GM23248 (cell line): ENCODE measurements at regions not wholly inside any gene's neighbourhood (a gene's known extent, or its start where the extent isn't known, plus 50 kb on each side); places are given as distances from the start of the nearest gene placed in this dataset.
"Not testable (repeated sequence)": the region's sequence is repeated elsewhere in the genome, so short reads cannot be mapped to it uniquely, and the experiment has no call there.

ENCODE experiments used
- DNase-seq: peaks from one replicate; pipeline ENCODE4 v3.0.0-alpha.2; 2015
- H2AFZ ChIP-seq: fragments of 200-600 bp; sonication (generic); 2 replicates; pipeline ENCODE4 v1.6.1; 2016; ENCODE audit warnings: antibody characterized with exemption
- H3F3A ChIP-seq: fragments of 200-600 bp; sonication (generic); 2 replicates; pipeline ENCODE4 v1.6.1; 2016; ENCODE audit warnings: mild to moderate bottlenecking, antibody characterized with exemption, mixed run types; ENCODE audit not compliant: insufficient read depth
- H3K27ac ChIP-seq: fragments of 200-600 bp; sonication (generic); 2 replicates; pipeline ENCODE4 v1.5.1; 2016; ENCODE audit warnings: mild to moderate bottlenecking
- H3K27me3 ChIP-seq: fragments of 200-600 bp; sonication (generic); replicated peaks from 2 replicates; pipeline ENCODE4 v1.6.1; 2016; ENCODE audit warnings: mild to moderate bottlenecking; ENCODE audit not compliant: insufficient read depth
- H3K36me3 ChIP-seq: fragments of 200-600 bp; sonication (generic); 2 replicates; pipeline ENCODE4 v1.6.1; 2016; ENCODE audit warnings: low read depth, mild to moderate bottlenecking
- H3K4me1 ChIP-seq: fragments of 200-600 bp; sonication (generic); 2 replicates; pipeline ENCODE4 v1.6.1; 2016; ENCODE audit warnings: mild to moderate bottlenecking; ENCODE audit not compliant: insufficient read depth
- H3K4me2 ChIP-seq: fragments of 200-600 bp; sonication (generic); one replicate; pipeline ENCODE4 v1.6.1; 2016; ENCODE audit warnings: mild to moderate bottlenecking; ENCODE audit not compliant: unreplicated experiment
- H3K4me3 ChIP-seq: fragments of 200-600 bp; sonication (generic); 2 replicates; pipeline ENCODE4 v1.5.1; 2016; ENCODE audit warnings: mild to moderate bottlenecking
- H3K79me2 ChIP-seq: fragments of 200-600 bp; sonication (generic); 2 replicates; pipeline ENCODE4 v1.6.1; 2016; ENCODE audit warnings: mild to moderate bottlenecking; ENCODE audit not compliant: insufficient read depth
- H3K9ac ChIP-seq: fragments of 200-600 bp; sonication (generic); 2 replicates; pipeline ENCODE4 v1.6.1; 2016; ENCODE audit warnings: mild to moderate bottlenecking
- H3K9me2 ChIP-seq: fragments of 200-600 bp; sonication (generic); 2 replicates; pipeline ENCODE4 v1.6.1; 2016; ENCODE audit warnings: mixed run types, mild to moderate bottlenecking, moderate library complexity; ENCODE audit not compliant: insufficient read depth
- H3K9me3 ChIP-seq: fragments of 200-600 bp; sonication (generic); one replicate; pipeline ENCODE4 v1.6.1; 2017; ENCODE audit warnings: low read depth
- H4K20me1 ChIP-seq: fragments of 200-600 bp; sonication (generic); 2 replicates; pipeline ENCODE4 v1.6.0; 2016; ENCODE audit not compliant: insufficient read depth
- EZH2 ChIP-seq: fragments of 200-600 bp; sonication (generic); IDR thresholded peaks from 2 replicates; pipeline ENCODE4 v1.6.1; 2018; ENCODE audit warnings: antibody characterized with exemption, mild to moderate bottlenecking; ENCODE audit not compliant: insufficient read depth, poor library complexity, severe bottlenecking
- EZH2phosphoT487 ChIP-seq: fragments of 200-600 bp; sonication (generic); IDR thresholded peaks from 2 replicates; pipeline ENCODE4 v1.6.1; 2018; ENCODE audit warnings: antibody characterized with exemption, moderate library complexity, mild to moderate bottlenecking, low read depth; ENCODE audit not compliant: insufficient read depth
- WGBS, 2 experiments: methylation state at CpG; one replicate each; pipeline ENCODE4 v1.1.6; 2015 to 2017; ENCODE audit warnings: low lambda C conversion rate in 2 of 2, low coverage in 1 of 2; ENCODE audit errors: missing lambda C conversion rate in 2 of 2; 5-methylcytosine and 5-hydroxymethylcytosine counted together
- in situ Hi-C: fragments of 300-500 bp; cut with MboI; formaldehyde crosslinking; loops from 2 replicates; pipeline ENCODE4 v1.15.0; 2020

DNA sequence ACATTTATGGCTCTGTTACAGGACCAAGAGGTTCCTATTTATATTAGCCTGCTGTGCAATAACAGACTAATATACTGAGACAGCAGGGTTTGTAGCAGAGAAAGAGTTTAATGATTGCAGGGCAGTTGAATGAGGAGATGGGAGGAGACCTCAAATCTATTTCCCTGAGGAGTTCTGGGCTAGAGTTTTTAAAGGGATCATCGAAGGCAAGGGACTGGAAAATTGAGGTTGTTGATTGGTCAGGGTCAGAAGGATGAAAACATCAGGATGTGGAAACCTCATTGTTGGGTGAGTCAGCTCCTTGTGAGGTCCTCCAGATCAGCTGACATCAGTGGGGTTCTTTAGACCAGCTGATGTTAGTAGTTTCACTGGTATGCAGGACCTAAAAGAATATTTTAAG is 60.6 kb upstream of the GOLGA8B start:
- 9 to 20% methylated on average over 1 of the region's 1 CpG for WGBS, 2 experiments
- H3K27ac ChIP-seq, result peak overlapping the region; percentile 57

DNA sequence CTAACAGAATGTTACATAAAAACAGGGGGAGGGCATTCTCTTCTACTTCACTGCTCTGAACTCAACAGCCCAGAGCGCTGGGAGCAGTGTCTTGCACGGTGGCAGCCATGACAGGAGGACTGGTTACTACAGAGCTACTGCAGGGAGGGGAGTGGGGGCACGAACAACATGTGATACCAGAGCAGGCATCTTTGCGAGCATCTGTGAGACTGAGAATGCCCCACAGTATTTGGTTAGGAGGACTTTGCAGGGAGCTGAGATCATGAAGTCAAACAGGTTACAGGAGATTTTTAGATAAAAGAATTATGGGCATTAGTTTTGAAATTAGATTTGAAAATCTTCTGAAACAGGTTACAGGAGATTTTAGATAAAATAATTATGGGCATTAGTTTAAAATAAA is 58.8 kb upstream of the GOLGA8B start:
- Histone ChIP-seq H3K4me1 (peaks cover 12% of the 10 kb centered on the region), H2AFZ (no peak overlapping the region), H3K9me2 (no peaks in the 10 kb centered on the region), H3K79me2 (no peaks in the 10 kb centered on the region), H3K4me2 (no peak overlapping the region), H3K4me3 (no peak overlapping the region), H3K36me3 (no peaks in the 10 kb centered on the region), H3K27ac (no peak overlapping the region), H3K9ac (no peak overlapping the region), H3F3A (peaks cover 9% of the 10 kb centered on the region), H4K20me1 (no peaks in the 10 kb centered on the region), H3K27me3 (no peaks in the 10 kb centered on the region), H3K9me3 (no peaks in the 10 kb centered on the region)
- 63 to 68% methylated on average over 4 of the region's 4 CpGs for WGBS, 2 experiments
- in situ Hi-C loops, result no loop called here
- TF ChIP-seq EZH2 (no peak), EZH2phosphoT487 (no peak)
- no peak for DNase-seq

More for the DNA sequence above, 60.6 kb upstream of the GOLGA8B start:
- no peaks in the 10 kb centered on the region for H4K20me1 ChIP-seq
- TF ChIP-seq EZH2phosphoT487, result no peak
- no peak for TF ChIP-seq EZH2
- no peaks in the 10 kb centered on the region for H3K36me3 ChIP-seq
- no peaks in the 10 kb centered on the region for H3K9me3 ChIP-seq
- H3K27me3 ChIP-seq, result no peaks in the 10 kb centered on the region
- peak; percentile 88 for DNase-seq
- H3K4me1 ChIP-seq, result peaks cover 12% of the 10 kb centered on the region
- H3K79me2 ChIP-seq, result no peaks in the 10 kb centered on the region
- no peaks in the 10 kb centered on the region for H3K9me2 ChIP-seq
- H2AFZ ChIP-seq, result peak overlapping the region; percentile 35; the same call in 1 of the 2 replicates
- H3K4me2 ChIP-seq, result no peak overlapping the region
- H3F3A ChIP-seq, result peaks cover 9% of the 10 kb centered on the region
- in situ Hi-C loops, result no loop called here
- H3K9ac ChIP-seq, result no peak overlapping the region
- no peak overlapping the region for H3K4me3 ChIP-seq

DNA sequence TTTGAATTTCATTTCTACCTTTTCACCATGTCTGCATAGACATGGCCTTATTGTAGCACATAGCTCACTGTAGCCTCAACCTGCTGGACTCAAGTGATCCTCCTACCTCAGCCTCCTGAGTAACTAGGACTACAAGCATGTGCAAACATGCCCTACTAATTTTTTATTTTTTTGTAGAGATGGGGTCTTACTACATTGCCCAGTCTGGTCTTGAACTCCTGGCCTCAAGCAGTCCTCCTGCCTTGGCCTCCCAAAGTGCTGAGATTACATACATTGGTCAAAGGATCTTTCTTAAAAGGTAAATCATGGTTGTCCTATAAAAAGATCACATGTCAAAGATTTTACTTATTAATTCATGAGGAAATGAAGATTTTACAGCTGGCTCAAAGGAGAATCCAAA is 57.2 kb upstream of the GOLGA8B start:
- no peak for DNase-seq
- Histone ChIP-seq H3K4me3 (no peak overlapping the region), H3K27me3 (no peaks in the 10 kb centered on the region), H3K9me3 (no peaks in the 10 kb centered on the region), H4K20me1 (no peaks in the 10 kb centered on the region), H3K36me3 (no peaks in the 10 kb centered on the region), H3K4me1 (peaks cover 12% of the 10 kb centered on the region), H3K9ac (no peak overlapping the region), H3K79me2 (no peaks in the 10 kb centered on the region), H3K27ac (no peak overlapping the region), H2AFZ (no peak overlapping the region), H3F3A (peaks cover 9% of the 10 kb centered on the region), H3K4me2 (no peak overlapping the region), H3K9me2 (no peaks in the 10 kb centered on the region)
- in situ Hi-C loops, result no loop called here
- TF ChIP-seq EZH2phosphoT487 (no peak), EZH2 (no peak)

DNA sequence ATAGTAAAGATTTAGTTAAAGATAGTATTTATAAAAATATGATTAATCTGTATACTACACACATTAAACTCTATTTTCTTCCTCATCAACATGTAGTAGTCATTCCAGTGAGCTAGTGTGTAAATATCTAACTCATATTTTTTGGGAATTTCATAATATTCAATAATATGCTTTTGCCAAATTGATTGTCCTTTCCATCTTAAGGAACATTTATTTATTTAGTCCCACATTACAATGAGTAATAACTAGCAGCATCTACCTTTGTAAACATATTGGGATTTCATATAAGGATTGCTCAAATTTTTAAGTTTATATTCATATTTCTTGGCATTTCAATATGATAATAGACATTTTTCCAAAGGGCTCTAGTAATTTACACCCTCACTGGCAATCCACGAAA is 53.9 kb upstream of the GOLGA8B start:
- no peak overlapping the region for H3K27ac ChIP-seq
- no peaks in the 10 kb centered on the region for H3K9me3 ChIP-seq
- WGBS, 2 experiments, result 90 to 98% methylated on average over 1 of the region's 1 CpG
- no peak overlapping the region for H2AFZ ChIP-seq
- DNase-seq, result no peak
- H3K4me2 ChIP-seq, result no peak overlapping the region
- no peak for TF ChIP-seq EZH2phosphoT487
- TF ChIP-seq EZH2, result no peak
- in situ Hi-C loops, result no loop called here
- no peaks in the 10 kb centered on the region for H3K27me3 ChIP-seq
- H3F3A ChIP-seq, result no peaks in the 10 kb centered on the region
- no peaks in the 10 kb centered on the region for H3K79me2 ChIP-seq
- H4K20me1 ChIP-seq, result no peaks in the 10 kb centered on the region
- H3K4me1 ChIP-seq, result no peaks in the 10 kb centered on the region
- no peak overlapping the region for H3K4me3 ChIP-seq
- H3K9me2 ChIP-seq, result no peaks in the 10 kb centered on the region
- no peak overlapping the region for H3K9ac ChIP-seq
- no peaks in the 10 kb centered on the region for H3K36me3 ChIP-seq

DNA sequence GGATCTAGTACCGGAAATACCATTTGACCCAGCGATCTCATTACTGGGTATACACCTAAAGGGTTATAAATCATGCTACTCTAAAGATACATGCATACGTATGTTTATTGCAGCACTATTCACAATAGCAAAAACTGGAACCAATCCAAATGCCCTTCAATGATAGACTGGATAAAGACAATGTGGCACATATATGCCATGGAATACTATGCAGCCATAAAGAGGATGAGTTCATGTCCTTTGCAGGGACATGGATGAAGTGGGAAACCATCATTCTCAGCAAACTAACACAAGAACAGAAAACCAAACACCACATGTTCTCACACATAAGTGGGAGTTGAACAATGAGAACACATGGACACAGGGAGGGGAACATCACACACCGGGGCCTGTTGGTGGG is 50.2 kb upstream of the GOLGA8B start:
- DNase-seq, H3K27me3 ChIP-seq, H3K4me1 ChIP-seq, H2AFZ ChIP-seq, H3K4me2 ChIP-seq, H3F3A ChIP-seq, H3K9ac ChIP-seq, H3K9me3 ChIP-seq, H3K4me3 ChIP-seq, in situ Hi-C loops, H3K36me3 ChIP-seq, H4K20me1 ChIP-seq, H3K9me2 ChIP-seq, H3K79me2 ChIP-seq, H3K27ac ChIP-seq: not testable (repeated sequence)
- WGBS, 2 experiments, result 63 to 70% methylated on average over 4 of the region's 4 CpGs
